ENCODE measurements at regions not wholly inside any gene's neighbourhood (a gene's known extent, or its start where the extent isn't known, plus 50 kb on each side); places are given as distances from the start of the nearest gene placed in this dataset.

DNA sequence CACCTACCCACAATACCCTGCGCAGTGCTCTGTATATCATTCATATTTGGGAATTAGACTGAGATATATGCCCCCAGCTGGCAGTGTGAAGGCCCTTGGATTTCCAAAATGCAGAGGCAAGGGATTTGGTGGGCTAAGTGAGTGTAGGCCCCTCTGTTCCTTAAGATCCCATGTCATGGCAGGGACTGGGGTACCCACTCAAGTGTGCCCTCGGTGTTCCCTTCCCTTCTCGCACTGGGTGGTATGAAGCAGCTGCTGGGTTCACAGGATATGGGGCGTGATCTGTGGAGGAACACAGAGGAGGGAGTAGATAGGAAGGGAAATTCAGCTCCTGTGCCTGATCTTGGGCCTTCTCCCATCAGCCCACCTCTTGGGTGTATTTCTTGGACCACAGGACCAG lies 63.1 kb upstream of the VASH1 start:
- no peak for DNase-seq (ENCODE audit: low read depth in 1 of 2, low spot score in 1 of 2)
- Histone ChIP-seq H3K4me3 (replicated peaks; ENCODE audit: insufficient read depth, low read length) (no peak overlapping the region), H3K27ac (replicated peaks) (no peak overlapping the region), H3K27me3 (ENCODE audit: insufficient read depth, poor library complexity, severe bottlenecking) (no peaks in the 10 kb centered on the region)
- no peak for TF ChIP-seq CTCF (IDR thresholded peaks at IDR 0.05; ENCODE audit: insufficient read depth, low read length)
- no peak for TF ChIP-seq GABPA (IDR thresholded peaks at IDR 0.05; ENCODE audit: low read depth)

DNA sequence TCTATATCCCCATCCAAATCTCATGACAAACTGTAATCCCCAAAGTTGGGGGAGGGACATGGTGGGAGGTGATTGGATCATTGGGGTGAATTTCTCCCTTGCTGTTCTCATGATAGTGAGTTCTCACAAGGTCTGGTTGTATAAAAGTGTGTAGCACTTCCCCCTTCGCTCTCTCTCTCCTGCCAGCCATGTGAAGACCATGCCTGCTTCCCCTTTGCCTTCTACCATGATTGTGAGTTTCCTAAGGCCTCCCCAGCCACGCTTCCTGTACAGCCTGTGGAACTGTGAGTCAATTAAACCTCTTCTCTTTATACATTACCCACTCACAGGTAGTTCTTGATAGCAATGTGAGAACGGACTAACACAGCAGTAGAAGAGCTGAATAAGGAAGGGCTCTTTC lies 62.6 kb upstream of the VASH1 start:
- no peak overlapping the region for H3K27ac ChIP-seq (replicated peaks)
- no peaks in the 10 kb centered on the region for H3K27me3 ChIP-seq (ENCODE audit: insufficient read depth, poor library complexity, severe bottlenecking)
- H3K4me3 ChIP-seq (replicated peaks; ENCODE audit: insufficient read depth, low read length) = no peak overlapping the region
- DNase-seq (ENCODE audit: low read depth in 1 of 2, low spot score in 1 of 2) = peak; percentile 41 to 59
- TF ChIP-seq CTCF (IDR thresholded peaks at IDR 0.05; ENCODE audit: insufficient read depth, low read length) (no peak), SPI1 (IDR thresholded peaks at IDR 0.05; ENCODE audit: borderline replicate concordance, low read depth) (peak; percentile 64; the same call in 1 of the 2 replicates)

DNA sequence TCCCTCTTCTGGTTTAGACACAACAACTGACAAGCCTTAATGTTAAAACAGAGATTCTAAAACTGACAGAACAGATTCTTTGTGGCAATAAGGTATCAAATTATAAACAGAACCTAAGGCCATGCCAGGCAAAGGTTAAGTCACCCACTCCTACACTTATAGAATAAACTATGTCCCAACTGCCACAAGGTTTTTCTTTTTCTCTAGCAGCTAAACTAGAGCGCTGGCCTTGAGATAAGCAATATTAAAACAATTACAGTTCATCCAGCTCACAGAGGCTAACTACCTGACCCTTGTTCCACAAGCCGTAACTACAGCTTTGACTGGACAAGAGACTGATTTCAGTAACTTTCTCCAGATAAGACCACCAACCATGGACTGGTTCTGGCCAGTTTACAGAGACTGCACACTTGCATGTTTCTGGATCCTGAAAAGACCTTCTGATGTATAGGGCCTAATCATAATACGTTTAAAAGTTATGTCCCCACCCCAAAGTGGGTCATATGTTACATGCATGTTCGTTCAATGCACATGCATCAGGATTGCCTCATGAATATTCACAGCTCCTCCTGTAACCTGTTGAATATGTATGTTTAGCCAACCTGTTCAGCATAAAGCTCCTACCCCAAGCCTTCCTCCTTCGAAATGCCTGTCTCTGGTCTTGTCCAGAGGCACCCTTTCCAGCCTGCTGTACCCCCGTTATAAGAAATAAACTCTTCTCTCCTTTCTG lies 61.9 kb upstream of the VASH1 start:
- no peak for DNase-seq (ENCODE audit: low read depth in 1 of 2, low spot score in 1 of 2)
- no peak overlapping the region for H3K27ac ChIP-seq (replicated peaks)
- no peaks in the 10 kb centered on the region for H3K27me3 ChIP-seq (ENCODE audit: insufficient read depth, poor library complexity, severe bottlenecking)
- TF ChIP-seq, protein P1, sequence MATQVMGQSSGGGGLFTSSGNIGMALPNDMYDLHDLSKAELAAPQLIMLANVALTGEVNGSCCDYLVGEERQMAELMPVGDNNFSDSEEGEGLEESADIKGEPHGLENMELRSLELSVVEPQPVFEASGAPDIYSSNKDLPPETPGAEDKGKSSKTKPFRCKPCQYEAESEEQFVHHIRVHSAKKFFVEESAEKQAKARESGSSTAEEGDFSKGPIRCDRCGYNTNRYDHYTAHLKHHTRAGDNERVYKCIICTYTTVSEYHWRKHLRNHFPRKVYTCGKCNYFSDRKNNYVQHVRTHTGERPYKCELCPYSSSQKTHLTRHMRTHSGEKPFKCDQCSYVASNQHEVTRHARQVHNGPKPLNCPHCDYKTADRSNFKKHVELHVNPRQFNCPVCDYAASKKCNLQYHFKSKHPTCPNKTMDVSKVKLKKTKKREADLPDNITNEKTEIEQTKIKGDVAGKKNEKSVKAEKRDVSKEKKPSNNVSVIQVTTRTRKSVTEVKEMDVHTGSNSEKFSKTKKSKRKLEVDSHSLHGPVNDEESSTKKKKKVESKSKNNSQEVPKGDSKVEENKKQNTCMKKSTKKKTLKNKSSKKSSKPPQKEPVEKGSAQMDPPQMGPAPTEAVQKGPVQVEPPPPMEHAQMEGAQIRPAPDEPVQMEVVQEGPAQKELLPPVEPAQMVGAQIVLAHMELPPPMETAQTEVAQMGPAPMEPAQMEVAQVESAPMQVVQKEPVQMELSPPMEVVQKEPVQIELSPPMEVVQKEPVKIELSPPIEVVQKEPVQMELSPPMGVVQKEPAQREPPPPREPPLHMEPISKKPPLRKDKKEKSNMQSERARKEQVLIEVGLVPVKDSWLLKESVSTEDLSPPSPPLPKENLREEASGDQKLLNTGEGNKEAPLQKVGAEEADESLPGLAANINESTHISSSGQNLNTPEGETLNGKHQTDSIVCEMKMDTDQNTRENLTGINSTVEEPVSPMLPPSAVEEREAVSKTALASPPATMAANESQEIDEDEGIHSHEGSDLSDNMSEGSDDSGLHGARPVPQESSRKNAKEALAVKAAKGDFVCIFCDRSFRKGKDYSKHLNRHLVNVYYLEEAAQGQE (IDR thresholded peaks at IDR 0.05; ENCODE audit: insufficient replicate concordance, low read depth) = no peak
- no peak for TF ChIP-seq GABPA (IDR thresholded peaks at IDR 0.05; ENCODE audit: low read depth)
- TF ChIP-seq POLR2AphosphoS5 (IDR thresholded peaks at IDR 0.05; ENCODE audit: low read depth) = no peak
- no peak for TF ChIP-seq SPI1 (IDR thresholded peaks at IDR 0.05; ENCODE audit: borderline replicate concordance, low read depth)
- no peak for TF ChIP-seq CTCF (IDR thresholded peaks at IDR 0.05; ENCODE audit: insufficient read depth, low read length)
- no peak overlapping the region for H3K4me3 ChIP-seq (replicated peaks; ENCODE audit: insufficient read depth, low read length)

DNA sequence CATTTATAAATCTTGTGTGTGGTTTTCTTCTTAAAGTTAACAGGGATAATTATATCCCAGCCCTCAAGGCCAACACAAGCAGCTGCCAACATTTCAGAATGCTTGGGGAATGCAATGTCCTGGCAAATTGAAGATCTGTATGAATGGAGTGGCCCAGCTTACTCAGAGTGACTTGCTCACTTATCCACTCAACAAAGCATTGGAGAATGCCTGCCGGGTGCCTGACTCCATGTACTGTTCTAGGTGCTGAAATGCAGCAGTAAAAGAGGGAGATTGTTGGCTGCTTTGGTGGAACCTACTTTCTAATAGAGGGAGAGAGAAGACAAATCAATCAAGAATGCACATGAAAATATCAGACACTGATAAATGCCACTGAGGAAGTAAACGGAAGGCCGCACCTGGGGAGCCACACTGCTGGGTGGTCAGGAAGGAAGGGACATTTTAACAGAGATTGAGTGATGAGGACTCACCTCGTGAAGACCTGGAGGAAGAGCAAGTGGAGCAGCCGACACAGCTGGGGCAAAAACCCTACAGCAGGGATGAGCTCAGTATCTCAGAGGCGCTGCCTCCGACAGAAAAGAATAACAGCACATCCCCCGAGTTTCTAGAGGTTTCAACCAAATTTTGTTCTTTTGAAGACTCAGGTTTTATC lies 61.2 kb upstream of the VASH1 start:
- TF ChIP-seq GABPA (IDR thresholded peaks at IDR 0.05; ENCODE audit: low read depth) = no peak
- TF ChIP-seq POLR2AphosphoS5 (IDR thresholded peaks at IDR 0.05; ENCODE audit: low read depth) = no peak
- no peak for TF ChIP-seq SPI1 (IDR thresholded peaks at IDR 0.05; ENCODE audit: borderline replicate concordance, low read depth)
- TF ChIP-seq CTCF (IDR thresholded peaks at IDR 0.05; ENCODE audit: insufficient read depth, low read length) = no peak
- TF ChIP-seq, protein P1 (IDR thresholded peaks at IDR 0.05; ENCODE audit: insufficient replicate concordance, low read depth) = no peak
- H3K27me3 ChIP-seq (ENCODE audit: insufficient read depth, poor library complexity, severe bottlenecking) = no peaks in the 10 kb centered on the region
- H3K27ac ChIP-seq (replicated peaks) = no peak overlapping the region
- no peak overlapping the region for H3K4me3 ChIP-seq (replicated peaks; ENCODE audit: insufficient read depth, low read length)
- no peak for DNase-seq (ENCODE audit: low read depth in 1 of 2, low spot score in 1 of 2)

All from HL-60 (cell line).